WTC11 (cell line): ENCODE measurements at regions not wholly inside any gene's neighbourhood (a gene's known extent, or its start where the extent isn't known, plus 50 kb on each side); places are given as distances from the start of the nearest gene placed in this dataset.

Experiments
- ATF2 ChIP-seq: sonication (generic); formaldehyde crosslinking; IDR thresholded peaks from 2 replicates; pipeline ENCODE4 v1.8.1; 2022; ENCODE audit warnings: low read depth, missing genetic modification reagents, borderline replicate concordance
- CTCF ChIP-seq: fragments of 200-600 bp; IDR thresholded peaks from 2 replicates; pipeline ENCODE4 v1.8.0; 2022; ENCODE audit warnings: antibody characterized with exemption
- ETV6 ChIP-seq: sonication (generic); formaldehyde crosslinking; IDR thresholded peaks from 2 replicates; pipeline ENCODE4 v1.8.1; 2022; ENCODE audit warnings: mild to moderate bottlenecking, missing genetic modification reagents
- FOXK1 ChIP-seq: sonication (generic); formaldehyde crosslinking; IDR thresholded peaks from 2 replicates; pipeline ENCODE4 v1.8.0; 2022; ENCODE audit warnings: mild to moderate bottlenecking, moderate library complexity, missing genetic modification reagents
- FOXP4 ChIP-seq: sonication (generic); formaldehyde crosslinking; IDR thresholded peaks from 2 replicates; pipeline ENCODE4 v1.8.0; 2022; ENCODE audit warnings: mild to moderate bottlenecking, missing genetic modification reagents
- IRF1 ChIP-seq: sonication (generic); formaldehyde crosslinking; IDR thresholded peaks from 2 replicates; pipeline ENCODE4 v1.8.0; 2023; ENCODE audit warnings: missing genetic modification reagents
- MAX ChIP-seq: sonication (generic); formaldehyde crosslinking; IDR thresholded peaks from 2 replicates; pipeline ENCODE4 v1.8.0; 2022; ENCODE audit warnings: mild to moderate bottlenecking, missing genetic modification reagents
- NR2C2 ChIP-seq: sonication (generic); formaldehyde crosslinking; IDR thresholded peaks from 2 replicates; pipeline ENCODE4 v1.8.0; 2022; ENCODE audit warnings: mild to moderate bottlenecking, missing genetic modification reagents
- SOX15 ChIP-seq: fragments of 250-450 bp; sonication (Bioruptor Pico); IDR thresholded peaks from 2 replicates; pipeline ENCODE4 v1.9.0; 2021; ENCODE audit warnings: mild to moderate bottlenecking
- USF1 ChIP-seq: sonication (generic); formaldehyde crosslinking; IDR thresholded peaks from 2 replicates; pipeline ENCODE4 v1.8.0; 2022; ENCODE audit warnings: mild to moderate bottlenecking, missing genetic modification reagents

GRCh38 chr11:92443199-92443598 lies 218.6 kb downstream of the FAT3 start:
- no peak for TF ChIP-seq ETV6 (CRISPR knock-in tag)
- no peak for TF ChIP-seq CTCF
- no peak for TF ChIP-seq FOXK1 (CRISPR knock-in tag)
- no peak for TF ChIP-seq IRF1
- no peak for TF ChIP-seq ATF2 (CRISPR knock-in tag)
- TF ChIP-seq MAX (CRISPR knock-in tag): no peak
- no peak for TF ChIP-seq NR2C2 (CRISPR knock-in tag)
- TF ChIP-seq USF1 (CRISPR knock-in tag): no peak
- no peak for TF ChIP-seq FOXP4 (CRISPR knock-in tag)
- TF ChIP-seq SOX15 (CRISPR knock-in tag): no peak
